Psoas muscle (tissue), 7 donors: ENCODE measurements at regions not wholly inside any gene's neighbourhood (a gene's known extent, or its start where the extent isn't known, plus 50 kb on each side); places are given as distances from the start of the nearest gene placed in this dataset.
"Not testable (repeated sequence)": the region's sequence is repeated elsewhere in the genome, so short reads cannot be mapped to it uniquely, and the experiment has no call there.

ENCODE experiments used
- ATAC-seq, 4 donors: fragments of 200-7000 bp; cut with Tn5 transposase; one replicate each; pipeline ENCODE4 v1.9.1; 2020; ENCODE audit warnings: moderate library complexity in 3 of 4, mild to moderate bottlenecking in 2 of 4
- DNase-seq, 2 donors: peaks; one replicate each; pipeline ENCODE4 v3.0.0-alpha.2; 2020
- H3K27ac ChIP-seq: fragments of 200-600 bp; one replicate; pipeline ENCODE4 v1.8.0; 2022
- H3K27me3 ChIP-seq, 3 donors: fragments of 200-600 bp in 1 of 3; one replicate each; pipeline versions ENCODE4 v1.6.1 to v1.8.0; 2013 to 2022; ENCODE audit warnings: low read length in 2 of 3, mild to moderate bottlenecking in 2 of 3, moderate library complexity in 1 of 3; ENCODE audit not compliant: insufficient read depth in 3 of 3
- H3K36me3 ChIP-seq, 2 donors: fragments of 200-600 bp in 1 of 2; one replicate each; pipeline versions ENCODE4 v1.6.1 to v1.8.0; 2013 to 2022; ENCODE audit warnings: low read depth in 1 of 2, mild to moderate bottlenecking in 1 of 2, moderate library complexity in 1 of 2; ENCODE audit not compliant: insufficient read depth in 1 of 2
- H3K4me1 ChIP-seq: fragments of 200-600 bp; one replicate; pipeline ENCODE4 v1.8.0; 2022
- H3K4me3 ChIP-seq: fragments of 200-600 bp; one replicate; pipeline ENCODE4 v1.8.0; 2022; ENCODE audit warnings: mild to moderate bottlenecking
- H3K9me3 ChIP-seq: fragments of 200-600 bp; one replicate; pipeline ENCODE4 v1.8.0; 2022
- WGBS, 3 donors: extraction: QIAGEN DNeasy Blood & Tissue Kit; methylation state at CpG; one replicate each; pipeline versions ENCODE4 v1.1.6 to v1.1.7; 2013; 5-methylcytosine and 5-hydroxymethylcytosine counted together
- intact Hi-C, 2 donors: fragments of 100-400 bp; cut with DNase I; formaldehyde crosslinking; loops; one replicate each; pipeline versions ENCODE4 v1.11.0 to v1.14.2; 2022
- donor health status: healthy with polysubstance abuse.
- donor health status: DM: no; HTN: no; CAD: no; lungs with moderate emphysema.
- donor health status: Bipolar disorder and iron deficiency.
- donor health status: healthy.
- donor health status: DM: yes; HTN: yes; CAD: no.
- donor health status: DM: no; HTN: no; CAD: no.
- donor health status: DM: yes; HTN: yes; CAD: no.

DNA sequence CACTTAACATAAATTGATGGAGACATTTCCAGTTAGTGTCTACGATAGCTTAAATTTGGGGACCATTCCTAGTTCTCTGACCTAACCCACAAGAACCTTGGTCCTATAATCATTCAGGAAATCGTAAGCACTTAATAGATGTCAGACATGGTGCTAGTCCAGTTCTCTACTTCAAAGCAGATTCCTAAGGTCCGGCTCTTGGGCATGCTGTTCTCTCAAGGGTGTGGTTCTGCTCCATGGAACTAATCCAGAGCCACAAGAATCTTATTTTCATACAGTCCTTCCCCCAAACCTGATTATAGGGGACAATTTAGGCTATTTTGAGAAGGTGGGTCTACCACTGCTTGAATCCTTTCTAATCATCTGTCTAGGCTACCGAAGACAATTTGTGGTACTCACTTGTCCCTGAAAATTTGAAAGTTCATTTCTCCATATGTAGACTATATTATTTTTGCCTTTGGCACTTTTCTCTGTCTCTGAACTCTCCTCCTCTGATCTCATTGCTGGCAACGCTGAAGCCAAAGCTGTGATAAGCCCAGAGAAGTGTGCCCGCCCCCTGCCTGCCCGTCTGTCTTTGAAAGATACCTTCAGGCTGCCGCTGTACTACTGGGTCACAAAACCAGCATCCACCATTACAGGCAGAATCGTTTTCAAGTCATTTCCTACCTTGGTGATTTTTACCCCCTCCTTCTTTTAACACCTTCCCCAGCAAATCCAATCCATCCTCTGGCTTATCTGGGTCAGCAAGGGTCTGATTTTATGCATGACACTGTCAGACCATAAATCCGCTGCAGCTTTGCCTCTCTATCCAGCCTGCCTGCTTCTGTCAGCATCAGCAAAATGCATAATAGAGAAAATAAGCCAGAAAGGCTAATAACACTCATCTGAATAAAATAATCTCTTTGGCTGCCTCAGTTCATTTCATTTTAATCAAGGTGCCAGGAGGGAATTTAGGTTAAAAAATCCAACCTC lies 132.8 kb downstream of the SRGAP2 start:
- ATAC-seq, intact Hi-C loops, H3K4me1 ChIP-seq, H3K9me3 ChIP-seq, H3K27ac ChIP-seq, DNase-seq, H3K36me3 ChIP-seq, H3K4me3 ChIP-seq, H3K27me3 ChIP-seq: not testable (repeated sequence)
- 79 to 84% (median 81%) methylated on average over 3 of the region's 10 CpGs for WGBS, 3 donors

DNA sequence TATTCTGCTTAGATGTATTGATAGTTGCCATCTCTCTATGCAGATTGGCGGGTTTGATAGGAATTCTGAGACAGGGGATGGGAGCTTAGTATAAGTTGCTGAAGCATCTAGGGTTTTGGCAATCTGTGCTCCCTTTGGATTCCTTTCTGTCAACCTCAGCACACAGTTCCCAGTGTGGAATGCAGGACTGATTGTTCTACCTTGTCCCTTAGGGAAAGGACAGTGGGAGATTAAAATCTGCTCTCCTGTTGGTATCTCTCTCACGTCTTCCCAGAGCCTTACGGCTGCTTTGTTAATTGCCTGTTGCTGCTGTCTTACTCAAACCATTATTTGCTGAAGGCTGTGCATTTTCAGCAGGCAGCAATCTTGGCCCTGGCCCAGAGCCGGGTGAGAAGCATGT lies 133.3 kb upstream of the IKBKE start:
- H3K9me3 ChIP-seq, H3K4me3 ChIP-seq, H3K27me3 ChIP-seq, H3K27ac ChIP-seq, H3K36me3 ChIP-seq, DNase-seq, H3K4me1 ChIP-seq, intact Hi-C loops, ATAC-seq: not testable (repeated sequence)
- WGBS, 3 donors, result 55 to 77% (median 75%) methylated on average over 1 of the region's 4 CpGs

DNA sequence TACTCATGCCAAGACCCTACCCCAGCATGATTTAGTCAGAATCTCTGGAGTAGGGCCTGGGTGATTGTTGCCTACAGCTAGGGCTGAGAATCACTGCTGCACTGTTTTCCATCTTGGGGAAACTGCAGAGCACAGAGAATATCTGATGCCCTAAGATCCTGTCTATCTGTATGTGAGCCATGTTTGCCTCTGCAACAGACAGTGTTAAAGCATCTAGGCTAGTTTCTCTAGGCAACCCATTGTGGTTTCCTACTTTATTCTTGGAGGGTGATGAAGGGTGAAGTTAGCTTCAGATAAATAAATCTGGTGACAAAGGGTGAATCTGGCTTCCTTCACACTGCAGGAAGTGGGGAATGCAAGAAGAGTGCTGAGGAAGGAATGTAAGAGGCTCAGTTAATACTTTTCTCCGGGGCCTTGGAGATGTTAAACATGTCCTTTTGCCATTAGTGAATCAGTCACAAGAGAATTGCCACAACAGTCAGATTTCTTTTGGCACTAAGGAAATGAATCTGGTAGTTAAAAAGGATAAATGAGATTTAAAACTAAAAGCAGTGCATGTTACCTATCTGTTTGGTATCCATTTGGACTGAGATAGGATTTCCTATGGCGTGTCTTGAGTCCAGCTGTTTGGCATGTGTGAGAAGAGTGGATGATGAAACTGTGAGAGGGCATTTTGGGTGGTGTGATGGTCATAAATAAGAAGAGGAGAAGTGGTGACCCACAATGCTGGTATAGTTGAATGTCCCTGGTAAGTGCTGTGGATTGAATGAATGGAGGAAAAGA lies 119.6 kb upstream of the IKBKE start:
- H3K27me3 ChIP-seq, H3K9me3 ChIP-seq, H3K36me3 ChIP-seq, H3K27ac ChIP-seq, DNase-seq, ATAC-seq, H3K4me1 ChIP-seq, intact Hi-C loops, H3K4me3 ChIP-seq: not testable (repeated sequence)
- 22 to 32% (median 28%) methylated on average over 2 of the region's 2 CpGs for WGBS, 3 donors

DNA sequence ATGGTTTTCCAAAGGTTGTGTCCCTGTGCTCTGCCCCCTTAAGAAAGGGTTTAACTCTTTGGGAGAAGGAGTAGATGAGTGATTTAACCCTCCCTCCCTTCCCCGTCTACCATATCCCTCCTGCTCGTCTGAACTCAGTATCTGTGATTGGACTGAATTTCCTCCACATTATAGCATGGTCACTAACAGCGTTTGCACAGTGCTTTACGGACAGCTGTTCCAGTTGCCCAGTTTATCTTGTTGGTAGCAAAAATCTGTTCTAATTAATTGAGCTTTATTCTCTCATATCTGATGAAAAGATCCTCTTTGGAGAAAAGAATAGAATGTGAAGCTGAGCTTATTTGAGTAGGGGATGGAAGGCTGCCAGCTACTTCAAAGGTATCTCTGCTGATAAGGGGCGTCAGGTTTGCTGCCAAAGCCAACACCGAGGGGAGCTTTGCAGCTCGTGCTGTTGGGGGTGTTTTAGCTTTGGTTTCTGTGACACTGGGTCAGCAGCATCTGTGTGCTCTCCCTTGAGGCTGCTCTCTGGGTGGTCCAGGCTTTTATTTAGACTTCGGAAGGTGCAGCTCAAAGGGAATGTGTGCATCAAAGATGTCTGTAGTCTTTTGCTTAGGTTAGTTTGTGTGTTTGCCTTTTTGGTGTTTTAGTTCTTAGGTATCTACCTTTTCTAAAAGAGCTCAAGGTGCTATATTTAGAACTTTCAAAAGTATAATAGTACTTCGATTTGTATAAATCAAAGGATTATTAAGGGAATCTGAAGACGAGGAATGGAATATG lies 118.8 kb upstream of the IKBKE start:
- H3K4me1 ChIP-seq, H3K9me3 ChIP-seq, H3K27ac ChIP-seq, H3K36me3 ChIP-seq, intact Hi-C loops, ATAC-seq, H3K4me3 ChIP-seq, H3K27me3 ChIP-seq, DNase-seq: not testable (repeated sequence)
- 69 to 83% (median 71%) methylated on average over 4 to 5 of the region's 10 CpGs for WGBS, 3 donors

DNA sequence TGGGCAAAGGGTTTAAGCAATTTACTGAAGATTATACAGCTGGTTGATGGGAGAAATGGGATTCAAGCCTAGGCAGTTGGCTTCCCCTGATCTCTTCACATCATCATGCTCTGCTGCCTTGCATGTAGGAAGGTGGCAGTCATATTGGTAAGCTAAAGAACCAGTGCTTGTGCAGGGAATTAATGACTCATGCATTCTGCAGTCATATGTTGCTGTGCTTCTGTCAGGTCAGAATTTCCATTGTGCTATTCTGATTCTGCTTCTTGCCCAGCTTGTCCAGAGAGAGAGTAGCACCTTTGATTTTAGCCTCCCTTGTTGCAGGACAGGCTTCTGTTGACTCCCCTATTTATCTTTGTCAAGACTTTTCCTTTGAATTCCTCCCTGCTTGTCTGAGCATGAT lies 114.0 kb upstream of the IKBKE start:
- DNase-seq, ATAC-seq, H3K9me3 ChIP-seq, H3K4me1 ChIP-seq, H3K36me3 ChIP-seq, intact Hi-C loops, H3K27me3 ChIP-seq, H3K4me3 ChIP-seq, H3K27ac ChIP-seq: not testable (repeated sequence)

DNA sequence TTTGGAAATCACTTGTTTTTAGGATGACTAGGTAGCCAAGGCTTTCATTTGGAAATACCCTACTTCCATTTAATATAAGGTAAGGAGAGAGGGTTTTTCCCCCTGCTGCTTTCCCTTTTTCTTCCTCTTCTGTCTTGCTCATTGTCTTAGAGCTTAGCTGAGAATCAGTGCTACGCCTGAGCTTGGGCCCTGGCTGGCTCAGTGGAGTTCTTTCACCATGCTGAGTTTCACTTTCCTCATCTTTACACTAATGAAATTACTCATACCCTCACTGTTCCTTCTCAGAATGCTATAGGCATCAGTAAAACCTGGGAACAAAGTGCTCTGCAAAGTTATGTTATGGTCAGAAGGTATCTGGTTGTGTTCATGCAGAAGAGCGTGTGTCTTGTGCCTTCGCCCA lies 112.3 kb upstream of the IKBKE start:
- H3K4me3 ChIP-seq, H3K36me3 ChIP-seq, ATAC-seq, H3K9me3 ChIP-seq, intact Hi-C loops, DNase-seq, H3K27me3 ChIP-seq, H3K27ac ChIP-seq, H3K4me1 ChIP-seq: not testable (repeated sequence)
- WGBS, 3 donors, result 79 to 92% (median 89%) methylated on average over 1 of the region's 3 CpGs

DNA sequence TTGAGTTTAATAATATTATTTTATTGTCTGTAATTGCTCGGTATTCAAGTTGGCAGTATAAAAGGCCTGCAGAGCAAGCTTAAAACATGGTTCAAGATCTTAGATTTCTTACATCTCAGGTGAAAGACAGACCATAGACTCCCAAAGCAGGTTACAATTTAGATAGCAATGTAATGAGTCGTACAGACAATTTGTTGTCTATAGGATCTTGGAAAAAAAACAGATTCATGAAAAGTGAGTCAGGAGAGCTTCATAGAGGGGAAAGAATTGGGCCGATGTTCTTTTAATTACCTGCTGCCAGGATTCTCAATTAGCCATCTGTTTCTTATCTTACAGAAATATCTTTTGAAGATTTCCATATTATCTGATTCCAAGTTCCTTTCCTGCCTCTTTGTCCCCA lies 111.5 kb upstream of the IKBKE start:
- H3K27ac ChIP-seq, intact Hi-C loops, H3K4me3 ChIP-seq, H3K36me3 ChIP-seq, DNase-seq, ATAC-seq, H3K9me3 ChIP-seq, H3K27me3 ChIP-seq, H3K4me1 ChIP-seq: not testable (repeated sequence)
- 83 to 95% (median 91%) methylated on average over 2 of the region's 3 CpGs for WGBS, 3 donors

DNA sequence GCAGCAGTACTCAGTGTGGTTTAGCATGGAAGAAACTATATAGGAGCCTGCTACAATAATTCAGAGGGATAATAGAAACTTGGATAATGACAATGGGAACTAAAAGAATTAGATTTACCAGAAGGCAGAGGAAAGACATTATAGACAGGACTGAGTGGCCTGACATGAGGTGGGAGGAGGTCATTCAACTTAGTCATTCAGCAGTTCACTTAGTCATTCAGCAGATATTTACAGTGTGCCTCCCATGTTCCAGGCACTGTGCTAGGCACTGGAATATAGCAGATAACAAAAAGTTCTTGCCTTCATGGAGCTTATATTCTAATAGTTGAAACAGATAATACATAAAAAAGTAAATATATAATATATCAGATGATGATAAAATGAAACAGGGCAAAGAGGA lies 110.9 kb upstream of the IKBKE start:
- intact Hi-C loops, ATAC-seq, H3K27ac ChIP-seq: not testable (repeated sequence)

DNA sequence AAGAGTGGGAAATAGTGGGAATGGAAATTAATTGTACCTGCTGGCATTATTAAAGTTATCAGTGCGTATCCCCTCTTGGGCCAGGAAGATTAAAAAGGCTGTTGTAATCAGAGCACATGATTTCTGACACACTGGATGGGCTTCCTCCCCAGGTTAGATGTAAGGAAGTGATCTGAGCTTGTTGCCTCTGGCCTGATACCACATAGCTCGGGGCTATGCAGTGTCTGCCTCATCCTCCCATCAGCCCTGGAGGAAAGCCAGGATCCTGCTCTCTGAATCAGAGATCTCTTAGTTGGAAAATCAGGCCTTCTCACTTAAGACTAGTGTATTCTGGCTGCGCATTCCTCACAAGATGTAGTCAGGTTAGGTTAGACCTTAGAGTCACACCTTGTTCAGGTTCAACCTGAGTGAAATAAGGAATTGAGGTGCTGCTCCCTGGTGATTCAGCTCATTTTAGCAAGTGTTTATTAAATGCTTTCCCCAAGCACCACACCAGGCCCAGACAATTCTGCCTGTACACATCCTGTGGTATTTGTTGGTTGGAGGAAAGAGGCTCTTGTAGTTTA lies 108.2 kb upstream of the IKBKE start:
- H3K9me3 ChIP-seq, DNase-seq, H3K4me3 ChIP-seq, H3K36me3 ChIP-seq, H3K27me3 ChIP-seq, H3K4me1 ChIP-seq, H3K27ac ChIP-seq, ATAC-seq, intact Hi-C loops: not testable (repeated sequence)
- 80 to 92% (median 83%) methylated on average over 1 of the region's 3 CpGs for WGBS, 3 donors

More for the DNA sequence above, 110.9 kb upstream of the IKBKE start:
- H3K27me3 ChIP-seq, H3K36me3 ChIP-seq, H3K9me3 ChIP-seq, H3K4me1 ChIP-seq, DNase-seq, H3K4me3 ChIP-seq: not testable (repeated sequence)

DNA sequence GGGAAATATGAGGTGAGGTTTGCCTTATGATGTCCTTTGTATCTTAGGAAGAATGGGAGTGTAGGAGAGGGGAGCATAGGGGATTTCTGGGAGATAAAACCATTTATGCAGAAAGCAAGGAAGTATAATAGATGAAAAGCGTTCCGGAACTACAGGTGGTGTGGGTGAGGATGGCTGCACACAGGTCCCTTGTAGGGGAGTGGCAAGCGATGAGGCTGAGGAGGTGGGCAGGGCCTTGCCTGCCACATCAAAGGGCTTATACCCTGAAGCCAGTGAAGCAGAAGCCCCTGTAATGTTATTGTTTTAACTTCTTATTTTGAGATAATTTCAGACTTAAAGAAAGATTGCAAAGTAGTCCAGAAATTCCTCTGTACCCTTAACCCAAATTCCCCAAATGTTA lies 107.3 kb upstream of the IKBKE start:
- WGBS, 3 donors, result 95 to 100% (median 100%) methylated on average over 2 to 3 of the region's 3 CpGs
- H3K4me1 ChIP-seq, H3K36me3 ChIP-seq, H3K4me3 ChIP-seq, H3K27ac ChIP-seq, H3K27me3 ChIP-seq, ATAC-seq, intact Hi-C loops, H3K9me3 ChIP-seq, DNase-seq: not testable (repeated sequence)
